UCSD-AML1 (cell line): ENCODE measurements at regions not wholly inside any gene's neighbourhood (a gene's known extent, or its start where the extent isn't known, plus 50 kb on each side); places are given as distances from the start of the nearest gene placed in this dataset.

Source experiments
- DNase-seq: peaks from one replicate; lab custom pipeline; 2025; ENCODE audit not compliant: unreplicated experiment; lab: John Stamatoyannopoulos, UW

DNA sequence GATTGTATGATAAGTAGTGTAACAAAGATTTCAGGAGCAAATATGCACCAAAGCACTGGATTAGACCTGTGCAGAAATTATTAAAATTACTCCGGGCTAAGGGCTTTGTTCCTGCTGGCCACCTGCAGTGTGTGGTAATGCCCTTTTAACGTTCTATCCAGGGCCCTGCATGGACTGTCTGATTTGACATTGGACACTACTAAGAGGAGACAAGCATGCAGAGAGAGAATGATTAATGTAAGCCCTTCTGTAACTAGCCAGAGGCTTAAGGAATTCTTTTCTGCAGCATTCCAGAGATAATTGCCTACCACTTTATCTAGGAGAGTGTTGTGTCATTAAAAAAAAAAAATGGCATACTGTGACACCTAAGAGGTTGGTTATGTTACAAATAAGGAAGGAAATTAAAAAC is 117.0 kb downstream of the PCDH7 start:
- no peak for DNase-seq

DNA sequence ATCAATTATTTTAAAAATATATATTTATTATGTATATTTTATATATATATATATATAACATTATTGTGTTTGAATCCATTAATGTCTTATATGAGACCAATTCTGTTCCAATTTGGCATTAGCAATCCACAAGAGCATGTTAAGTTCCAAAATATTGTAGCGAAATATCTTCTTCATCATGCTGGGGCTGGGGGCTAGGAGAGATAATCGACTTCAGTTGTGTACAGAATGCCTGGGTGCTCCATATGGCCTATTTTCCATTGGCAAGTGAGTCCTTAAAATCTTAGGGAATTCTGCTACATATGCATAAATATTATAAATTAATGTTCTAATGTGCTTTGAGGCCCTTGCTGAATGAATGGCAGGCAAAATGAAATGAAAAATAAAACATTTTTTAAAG is 117.7 kb downstream of the PCDH7 start:
- DNase-seq: no peak

DNA sequence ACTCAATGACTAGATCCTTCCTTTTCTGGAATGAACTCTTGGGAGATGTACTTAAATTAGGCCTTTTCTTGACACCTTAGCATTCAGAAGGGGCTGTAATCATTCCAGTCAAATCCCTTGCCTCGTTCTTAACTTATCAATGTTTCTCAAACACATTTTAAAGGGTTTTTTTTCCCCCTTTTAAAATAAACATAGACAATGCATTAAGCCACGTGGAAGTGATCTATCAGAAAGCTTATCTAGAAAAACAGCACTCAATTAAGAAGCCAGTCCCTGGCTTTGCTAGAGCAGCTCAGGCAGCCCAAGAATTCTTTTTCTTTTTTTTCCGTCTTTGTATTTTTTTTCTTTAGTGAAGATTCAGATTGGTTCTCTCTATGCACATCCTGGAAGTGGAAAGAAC is 118.2 kb downstream of the PCDH7 start:
- no peak for DNase-seq

DNA sequence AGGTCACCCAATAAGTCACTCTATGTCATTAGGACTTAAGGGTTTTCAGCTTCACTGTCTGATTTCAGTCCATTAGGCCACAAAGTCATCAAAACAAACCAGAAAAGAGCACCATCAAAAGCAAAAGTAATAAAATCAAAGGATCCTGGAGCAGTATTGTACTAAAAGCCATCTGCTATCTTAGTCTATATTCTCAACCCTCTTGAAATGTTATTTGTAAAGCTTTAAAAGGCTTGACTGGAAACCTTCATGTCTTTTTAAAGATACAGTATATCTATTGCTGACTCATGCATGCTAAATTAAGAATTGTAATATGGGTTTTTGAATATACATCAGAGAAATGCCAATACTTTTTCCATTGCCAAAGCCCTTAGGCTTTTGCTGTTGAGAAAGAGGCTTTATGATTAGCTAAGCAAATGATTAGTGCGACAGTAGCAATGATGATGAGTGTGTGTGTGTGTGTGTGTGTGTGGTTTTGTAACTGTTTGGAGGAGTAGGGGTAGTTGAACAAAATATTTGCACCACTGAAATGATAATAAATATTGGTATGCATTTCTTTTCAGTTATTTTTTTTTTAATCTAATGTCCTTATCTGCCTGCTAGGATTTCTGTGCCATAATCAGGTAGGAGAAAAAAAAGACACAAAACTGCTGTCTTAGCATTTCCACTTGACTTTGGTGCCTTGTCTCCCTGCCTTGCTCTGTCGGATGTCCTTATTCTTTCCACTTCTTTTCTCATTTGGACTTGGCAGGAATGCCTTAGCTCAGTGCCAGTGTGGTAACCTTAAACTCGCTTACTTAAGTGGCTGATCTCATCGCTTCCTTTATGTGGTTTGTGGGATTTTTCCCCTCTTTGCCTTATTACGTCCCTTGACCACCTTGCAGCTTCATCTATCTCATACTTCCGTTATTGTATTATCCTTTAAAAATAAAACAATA is 119.7 kb downstream of the PCDH7 start:
- DNase-seq: no peak

DNA sequence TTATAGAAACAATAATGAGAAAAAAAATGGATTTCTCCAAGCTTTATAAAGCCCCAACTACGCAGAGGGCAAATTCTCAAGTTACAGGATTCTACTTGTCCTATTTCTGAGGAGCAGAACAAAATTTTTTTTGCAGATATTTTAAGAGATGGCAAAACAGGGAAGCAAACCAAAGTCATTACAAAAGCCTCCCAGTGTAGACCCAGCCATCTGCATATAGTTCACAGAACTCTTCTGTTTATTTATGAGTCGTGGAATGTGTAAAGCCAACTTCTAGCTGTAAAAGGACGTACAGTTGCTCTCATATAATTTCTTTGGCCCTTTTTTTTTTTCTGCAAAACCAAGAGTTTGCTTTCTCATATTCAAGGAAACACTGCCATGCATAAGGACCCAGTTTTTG is 120.4 kb downstream of the PCDH7 start:
- DNase-seq: no peak

DNA sequence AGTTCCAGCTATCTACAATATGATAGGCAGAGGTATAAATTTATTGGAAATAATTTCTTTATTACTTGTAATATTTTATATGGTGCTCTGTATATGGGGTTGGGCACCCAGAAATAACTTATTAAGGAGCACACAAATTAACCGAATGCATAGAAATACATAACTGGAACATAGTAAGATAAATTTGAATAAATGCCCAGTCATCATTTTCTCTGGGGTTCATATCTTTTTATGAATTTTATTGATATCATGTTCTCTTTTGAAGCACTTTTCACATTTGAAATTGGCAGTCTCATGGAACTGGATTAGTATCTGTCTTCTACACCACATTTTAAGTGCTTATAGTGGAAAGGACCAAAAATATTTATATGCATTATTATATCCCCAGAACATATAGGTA is 122.0 kb downstream of the PCDH7 start:
- DNase-seq: no peak

DNA sequence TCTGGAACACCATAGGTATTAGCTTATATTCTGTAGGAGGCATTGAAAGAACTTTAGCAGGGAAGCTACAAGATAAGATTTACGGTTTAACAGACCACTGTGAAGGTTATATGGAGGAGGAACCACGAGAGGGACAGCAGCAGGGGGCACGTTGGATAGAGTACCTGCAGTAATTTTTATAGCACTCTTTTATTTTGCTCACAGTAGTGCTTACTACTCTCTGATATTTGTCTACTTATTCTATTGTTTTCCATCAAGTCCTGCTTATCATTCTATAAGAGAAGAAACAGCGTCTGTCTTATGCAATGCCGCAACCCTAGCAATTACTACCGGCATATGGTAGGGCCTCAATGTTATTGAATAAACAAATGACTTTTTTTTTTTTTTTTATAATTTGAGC is 122.5 kb downstream of the PCDH7 start:
- no peak for DNase-seq

DNA sequence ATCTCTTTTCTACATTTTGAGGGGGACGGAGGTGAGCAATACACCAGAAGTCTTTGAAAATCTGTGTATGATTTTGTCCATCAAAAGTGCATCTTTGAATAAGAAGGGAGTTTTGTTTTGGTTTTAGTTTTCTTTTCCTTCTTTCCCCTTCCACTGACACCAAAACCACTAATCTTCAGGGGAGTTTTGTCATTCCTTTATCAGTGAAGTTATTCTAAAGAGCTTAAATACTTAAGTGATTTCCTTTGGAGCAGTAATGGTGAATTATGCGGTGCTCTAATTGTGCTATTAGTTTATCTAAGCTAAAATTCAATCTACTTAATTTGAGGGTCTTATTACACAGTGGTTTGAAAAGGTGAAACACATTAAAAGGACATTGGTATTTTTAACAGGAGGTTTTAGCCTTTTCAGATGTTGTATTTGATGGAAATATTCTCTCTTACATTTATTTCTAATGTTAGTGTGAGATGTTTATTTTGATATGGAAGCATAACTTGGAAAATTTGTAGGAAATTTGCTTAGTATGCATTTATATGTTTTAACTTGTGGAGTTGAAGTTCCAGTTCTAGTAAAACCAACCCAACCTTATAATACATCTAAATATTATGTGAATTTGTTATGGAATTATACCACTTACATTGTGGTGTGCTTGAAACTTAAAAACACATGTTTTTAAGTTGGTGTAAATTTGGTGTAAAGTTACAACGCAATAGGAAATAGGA is 124.9 kb downstream of the PCDH7 start:
- no peak for DNase-seq

DNA sequence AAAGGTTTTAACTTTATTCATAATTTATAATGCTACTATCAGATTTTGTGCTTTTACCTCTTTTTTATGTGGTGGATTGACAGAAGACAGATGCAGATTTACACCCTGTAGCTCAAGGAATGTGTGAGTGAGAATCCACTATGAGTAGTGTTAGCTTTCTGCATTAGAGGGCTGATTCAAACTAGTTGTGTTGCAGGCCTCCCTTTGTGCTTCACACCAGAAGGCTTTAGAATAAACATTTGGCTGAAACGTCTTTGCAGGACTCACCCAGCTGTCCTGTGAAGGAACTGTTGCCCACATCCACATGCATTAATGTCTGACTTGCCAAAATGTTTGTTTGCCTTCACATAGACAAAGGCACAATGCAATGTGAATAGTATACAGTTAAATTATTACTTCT is 127.0 kb downstream of the PCDH7 start:
- no peak for DNase-seq

DNA sequence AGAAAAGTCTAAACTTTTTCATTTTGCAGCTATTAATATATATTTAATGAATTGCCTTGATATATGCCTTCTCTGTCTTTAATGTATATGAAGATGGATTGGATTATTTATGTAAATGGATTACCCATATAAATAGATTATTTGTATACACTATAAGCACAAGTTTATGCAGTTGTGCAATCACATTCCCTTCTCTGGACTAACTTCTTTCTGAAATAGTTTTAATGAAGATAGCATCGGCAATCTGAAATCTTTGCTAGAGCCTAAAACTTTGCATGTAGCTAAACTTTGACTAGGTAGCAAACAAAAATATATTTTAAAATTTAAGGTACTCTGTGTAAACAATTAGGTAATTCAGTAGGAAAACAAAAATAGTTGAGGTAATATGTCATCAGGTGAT is 127.8 kb downstream of the PCDH7 start:
- DNase-seq: no peak

DNA sequence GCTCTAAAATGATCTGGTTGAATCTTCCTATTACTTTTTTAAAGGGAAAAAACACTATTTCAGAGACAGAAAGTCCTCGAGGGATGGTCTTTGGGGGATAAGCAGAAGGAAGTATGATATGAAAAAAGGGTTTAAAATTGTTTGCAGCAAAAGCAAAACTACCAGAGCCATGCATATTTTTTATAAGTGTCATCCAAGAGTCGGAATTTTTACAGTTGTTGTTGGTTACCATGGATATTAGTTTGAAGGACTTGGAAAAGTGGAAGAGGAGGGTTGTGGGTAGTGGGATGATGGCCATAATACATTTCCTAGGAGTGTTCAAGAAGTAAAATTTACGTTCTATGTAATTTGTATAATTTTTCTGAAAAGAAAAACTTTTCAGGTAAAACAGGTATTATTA is 134.4 kb downstream of the PCDH7 start:
- no peak for DNase-seq

DNA sequence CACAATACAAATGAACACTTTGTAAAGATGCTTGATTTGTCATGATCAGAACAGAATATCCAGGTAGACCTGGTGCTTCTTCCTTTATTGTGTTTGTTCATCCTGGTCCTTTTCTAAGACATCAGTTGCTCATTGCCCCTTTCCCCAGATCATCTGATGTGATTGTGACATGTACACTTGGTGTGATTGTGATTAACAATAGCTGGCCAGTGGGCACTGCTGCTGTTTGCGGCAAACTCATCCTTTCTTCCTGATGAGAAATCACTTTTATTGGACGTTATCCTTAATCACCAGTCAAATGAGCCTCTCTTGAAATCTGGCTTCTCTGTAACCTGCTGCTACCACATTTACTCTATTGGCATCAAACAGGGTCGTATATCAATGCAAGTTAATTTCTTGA is 135.1 kb downstream of the PCDH7 start:
- no peak for DNase-seq

DNA sequence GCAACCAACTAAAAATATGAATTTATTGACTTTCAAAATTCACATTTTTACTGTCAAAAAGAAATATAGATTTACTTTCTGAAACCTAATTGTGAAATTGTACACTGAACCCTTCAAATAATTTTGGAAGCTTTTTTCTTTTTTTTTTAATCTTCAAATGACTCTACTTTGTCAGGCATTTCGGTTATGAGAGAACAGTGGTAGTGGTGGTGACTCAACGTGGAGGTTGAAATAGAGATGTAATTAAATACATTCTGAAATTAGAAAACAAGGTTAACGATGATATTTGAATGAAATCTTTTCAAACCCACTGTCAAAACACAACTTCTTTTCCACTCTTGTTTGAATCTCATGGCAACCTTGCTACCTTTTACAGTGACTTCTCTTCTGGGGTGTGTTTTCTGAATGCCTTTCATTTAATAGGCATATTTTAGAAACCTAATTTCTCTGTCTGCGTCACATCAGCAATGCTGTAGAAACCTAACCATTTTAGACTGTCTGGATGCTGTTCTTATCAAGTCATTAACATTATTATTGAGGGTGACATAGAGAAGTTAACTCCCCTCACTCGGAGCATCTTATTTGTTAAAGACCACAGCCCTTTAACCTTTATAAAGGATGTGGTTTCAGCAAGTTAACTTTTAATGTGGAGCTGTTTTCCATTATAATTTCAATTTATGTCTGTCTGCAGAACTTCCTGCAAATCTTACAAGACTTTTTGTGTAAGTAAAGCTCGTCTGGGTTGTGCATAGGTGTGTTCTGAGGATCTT is 136.8 kb downstream of the PCDH7 start:
- no peak for DNase-seq

DNA sequence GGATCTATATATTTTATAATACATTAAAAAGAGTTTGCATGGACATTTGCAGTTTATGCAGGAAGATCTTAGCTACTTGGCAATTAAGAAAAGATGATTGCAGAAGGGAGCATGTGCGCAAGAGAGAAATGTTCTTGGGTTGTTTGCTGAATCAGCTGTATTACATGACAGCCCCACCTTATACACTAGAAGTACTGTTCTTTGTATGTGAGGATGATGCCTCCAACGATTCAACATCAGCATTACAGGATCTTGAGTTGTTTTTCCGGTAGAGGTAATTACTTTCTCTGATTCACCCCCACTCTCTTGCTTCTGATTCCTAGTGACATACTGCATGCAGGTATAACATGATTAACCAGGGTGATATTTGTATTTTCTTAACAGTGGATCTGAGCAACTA is 140.8 kb downstream of the PCDH7 start:
- no peak for DNase-seq

DNA sequence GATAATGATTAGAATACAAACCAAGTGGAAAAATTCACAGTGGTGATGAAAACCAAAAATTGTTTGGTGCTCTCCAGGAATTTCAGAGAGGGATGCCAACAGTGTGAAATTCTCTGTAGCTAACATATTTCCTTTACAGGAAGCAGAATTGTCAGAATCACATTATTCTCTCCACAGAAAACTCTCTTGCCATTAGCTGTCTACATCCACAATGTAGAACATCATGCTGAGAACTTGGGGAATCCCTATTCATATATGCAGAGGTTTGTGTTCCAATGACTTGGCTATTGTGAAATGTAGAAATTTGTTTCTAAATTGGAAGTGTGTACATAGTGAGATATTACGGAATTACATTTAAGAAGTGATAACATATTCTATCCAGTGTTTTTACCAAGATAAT is 142.0 kb downstream of the PCDH7 start:
- DNase-seq: no peak

DNA sequence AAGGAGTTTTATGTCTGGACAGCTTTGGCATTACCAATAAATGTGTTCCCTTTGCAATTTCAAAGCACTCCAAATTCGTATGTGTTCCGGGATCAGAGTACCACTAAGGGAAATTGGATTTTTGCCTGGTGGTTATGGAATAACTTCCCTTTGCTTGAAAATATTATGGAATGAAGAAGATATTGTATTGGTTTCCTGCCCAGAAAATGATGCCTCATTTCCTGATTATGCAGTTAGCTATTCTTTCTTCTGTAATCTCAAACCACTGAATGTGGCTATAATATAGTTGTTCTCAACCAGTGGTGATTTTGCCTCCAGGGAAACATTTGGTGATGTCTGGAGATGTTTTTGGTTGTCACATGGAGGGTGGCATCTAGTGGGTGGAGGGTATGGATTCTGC is 142.9 kb downstream of the PCDH7 start:
- DNase-seq: peak; percentile 2

DNA sequence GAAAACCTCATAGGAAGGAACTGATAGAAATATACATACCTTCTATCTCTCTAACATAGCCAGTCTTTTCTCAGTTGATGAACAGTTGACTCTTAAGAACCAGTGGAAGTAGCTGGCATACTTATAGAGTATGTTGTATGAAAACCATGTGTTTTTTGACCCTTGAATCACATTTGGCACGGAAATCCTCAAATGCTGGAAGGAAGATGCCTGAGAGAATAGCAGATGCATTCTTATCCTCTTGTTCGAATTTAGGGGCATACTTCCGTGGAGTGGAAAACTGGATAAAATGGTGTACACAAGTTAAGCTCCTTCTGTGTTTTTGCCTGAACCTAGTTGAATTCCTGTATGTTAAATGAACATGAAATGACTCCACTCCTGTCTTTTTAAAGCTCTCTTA is 145.5 kb downstream of the PCDH7 start:
- DNase-seq: no peak

DNA sequence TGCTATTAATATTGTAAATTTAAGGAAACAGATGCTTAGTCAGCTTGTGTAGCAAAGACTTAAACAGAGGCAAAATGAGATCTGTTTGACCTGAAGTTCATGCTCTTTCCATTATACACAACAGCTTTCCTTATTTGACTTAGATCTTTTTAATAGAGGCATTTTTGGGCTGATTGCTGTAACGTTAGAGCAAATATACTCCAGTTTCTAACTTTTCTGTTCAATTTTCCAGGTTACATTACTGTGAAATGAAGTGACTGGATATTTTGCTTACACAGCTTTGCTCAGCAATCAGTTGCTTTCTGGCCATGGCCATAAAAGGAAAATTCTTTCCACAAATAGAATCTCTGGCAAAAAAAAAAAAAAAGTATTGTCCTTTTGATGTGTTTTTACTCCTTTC is 146.2 kb downstream of the PCDH7 start:
- DNase-seq: no peak

DNA sequence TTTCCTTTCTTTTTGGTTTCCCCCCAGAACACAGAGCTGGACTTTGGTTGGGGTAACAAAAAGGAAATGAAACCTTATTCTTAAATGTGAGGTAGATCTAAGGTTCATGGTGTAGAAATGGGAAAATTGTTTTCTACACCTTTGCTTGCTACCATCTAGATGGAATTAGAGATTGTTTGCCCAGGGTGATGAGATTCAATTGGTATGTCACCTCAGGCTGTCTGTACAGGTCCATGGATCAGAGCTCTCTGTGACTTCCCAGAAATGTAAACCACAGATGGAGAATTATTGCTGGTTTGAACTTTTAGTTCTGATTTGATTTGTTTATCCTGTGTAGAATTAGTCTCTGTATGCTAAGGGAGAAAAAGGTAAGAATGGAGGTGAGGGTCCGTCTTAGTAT is 146.7 kb downstream of the PCDH7 start:
- DNase-seq: no peak

DNA sequence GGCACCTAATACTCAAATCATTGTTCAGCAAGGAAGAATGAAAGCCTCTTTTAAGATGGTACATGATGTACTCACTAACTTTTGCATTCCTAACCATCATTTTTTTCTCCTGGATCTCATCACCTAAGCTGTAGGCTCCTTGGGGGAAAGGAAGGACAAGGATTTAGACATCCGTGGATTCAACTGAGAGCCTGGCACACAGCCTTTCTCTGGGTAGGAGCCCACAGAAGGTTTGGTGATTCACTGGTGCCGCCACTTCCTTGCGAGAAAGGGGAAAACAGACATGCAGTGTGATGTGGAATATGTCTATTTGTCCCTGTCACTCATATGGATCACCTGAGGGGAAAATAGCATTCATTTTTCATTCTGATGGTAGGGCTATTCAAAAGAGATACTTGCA is 147.3 kb downstream of the PCDH7 start:
- peak; percentile 6 for DNase-seq

DNA sequence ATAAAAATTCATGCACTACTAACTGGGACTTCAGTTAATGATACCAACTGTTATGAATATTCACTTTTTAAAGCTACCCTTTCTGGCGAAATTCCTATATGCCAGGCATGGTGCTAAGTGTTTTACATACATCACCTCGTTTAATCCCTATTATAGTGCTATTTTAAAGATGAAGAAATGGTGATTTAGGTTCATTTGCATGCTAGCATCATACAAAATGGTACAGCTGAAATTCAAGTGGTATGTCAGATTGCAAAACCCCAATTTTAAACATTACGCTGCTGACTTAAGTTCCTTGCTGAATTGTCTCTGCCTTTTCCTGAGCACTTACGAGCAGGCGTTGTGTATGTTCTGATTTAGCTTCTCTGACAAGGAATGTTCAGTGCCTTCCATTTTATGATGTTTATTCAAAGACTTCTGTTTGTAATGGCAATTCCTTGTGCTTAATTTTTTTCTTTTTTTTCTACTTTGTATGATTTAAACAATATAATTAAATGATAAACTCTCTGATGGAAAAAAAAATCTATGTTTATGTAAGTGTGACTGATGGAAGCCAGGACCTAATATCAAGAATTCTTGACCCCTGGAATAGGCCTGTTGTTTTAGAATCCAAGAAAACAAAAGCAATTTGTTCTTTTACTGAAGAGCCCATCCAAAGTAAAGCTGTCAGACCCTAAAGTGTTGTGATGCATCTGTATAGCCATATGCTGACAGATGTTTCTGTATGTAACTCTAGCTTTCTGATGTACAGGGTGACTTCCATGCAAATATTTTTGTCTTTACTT is 148.1 kb downstream of the PCDH7 start:
- no peak for DNase-seq
